Upper lobe of left lung (tissue), 4 donors: ENCODE measurements at regions not wholly inside any gene's neighbourhood (a gene's known extent, or its start where the extent isn't known, plus 50 kb on each side); places are given as distances from the start of the nearest gene placed in this dataset.

Experiments
- POLR2A ChIP-seq, 4 donors: fragments of 450-650 bp; IDR thresholded peaks; one replicate each; pipeline ENCODE4 v1.5.1; 2016 to 2017; ENCODE audit warnings: antibody characterized with exemption in 4 of 4, mild to moderate bottlenecking in 2 of 4
- POLR2AphosphoS5 ChIP-seq, 2 donors: sonication (generic); formaldehyde crosslinking; IDR thresholded peaks; one replicate each; pipeline ENCODE4 v1.5.1; 2017; ENCODE audit warnings: antibody characterized with exemption in 2 of 2
- TF ChIP-seq, protein P1 (sequence below), 6 experiments: fragments of 450-650 bp in 4 of 6; fragments of 200-600 bp in 2 of 6; sonication (generic) in 2 of 6; IDR thresholded peaks; one replicate each; pipeline ENCODE4 v1.5.1; 2016 to 2019; ENCODE audit warnings: antibody characterized with exemption in 6 of 6

GRCh38 chr5:98365126-98365525 lies 408.3 kb upstream of the RGMB start:
- no peak for TF ChIP-seq POLR2A (IDR thresholded peaks at IDR 0.05)
- TF ChIP-seq, protein P1, sequence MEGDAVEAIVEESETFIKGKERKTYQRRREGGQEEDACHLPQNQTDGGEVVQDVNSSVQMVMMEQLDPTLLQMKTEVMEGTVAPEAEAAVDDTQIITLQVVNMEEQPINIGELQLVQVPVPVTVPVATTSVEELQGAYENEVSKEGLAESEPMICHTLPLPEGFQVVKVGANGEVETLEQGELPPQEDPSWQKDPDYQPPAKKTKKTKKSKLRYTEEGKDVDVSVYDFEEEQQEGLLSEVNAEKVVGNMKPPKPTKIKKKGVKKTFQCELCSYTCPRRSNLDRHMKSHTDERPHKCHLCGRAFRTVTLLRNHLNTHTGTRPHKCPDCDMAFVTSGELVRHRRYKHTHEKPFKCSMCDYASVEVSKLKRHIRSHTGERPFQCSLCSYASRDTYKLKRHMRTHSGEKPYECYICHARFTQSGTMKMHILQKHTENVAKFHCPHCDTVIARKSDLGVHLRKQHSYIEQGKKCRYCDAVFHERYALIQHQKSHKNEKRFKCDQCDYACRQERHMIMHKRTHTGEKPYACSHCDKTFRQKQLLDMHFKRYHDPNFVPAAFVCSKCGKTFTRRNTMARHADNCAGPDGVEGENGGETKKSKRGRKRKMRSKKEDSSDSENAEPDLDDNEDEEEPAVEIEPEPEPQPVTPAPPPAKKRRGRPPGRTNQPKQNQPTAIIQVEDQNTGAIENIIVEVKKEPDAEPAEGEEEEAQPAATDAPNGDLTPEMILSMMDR (IDR thresholded peaks at IDR 0.05): no peak
- TF ChIP-seq POLR2AphosphoS5 (IDR thresholded peaks at IDR 0.05): no peak
